ENCODE measurements at regions not wholly inside any gene's neighbourhood (a gene's known extent, or its start where the extent isn't known, plus 50 kb on each side); places are given as distances from the start of the nearest gene placed in this dataset.

- DNase-seq (ENCODE audit: low spot score) = peak; percentile 28
These were observed 117.7 kb upstream of the P2RY1 start for GRCh38 chr3:152717252-152717651.

- peak; percentile 51 for DNase-seq (ENCODE audit: low spot score)
These were observed 116.1 kb upstream of the P2RY1 start for GRCh38 chr3:152718810-152719209.

- DNase-seq (ENCODE audit: low spot score) = peak; percentile 78
These were observed 115.7 kb upstream of the P2RY1 start for GRCh38 chr3:152719264-152719663.

- no peak for DNase-seq (ENCODE audit: low spot score)
These were observed 113.8 kb upstream of the P2RY1 start for GRCh38 chr3:152720951-152721718.

- DNase-seq (ENCODE audit: low spot score) = no peak
These were observed 110.7 kb upstream of the P2RY1 start for GRCh38 chr3:152724270-152724669.

- DNase-seq (ENCODE audit: low spot score) = peak; percentile 35
These were observed 106.5 kb upstream of the P2RY1 start for GRCh38 chr3:152728231-152728980.

GRCh38 chr3:152729906-152730305, 105.0 kb upstream of the P2RY1 start:
- no peak for DNase-seq (ENCODE audit: low spot score)

- DNase-seq (ENCODE audit: low spot score) = no peak
These were observed 103.4 kb upstream of the P2RY1 start for GRCh38 chr3:152731511-152731910.

- no peak for DNase-seq (ENCODE audit: low spot score)
These were observed 101.3 kb upstream of the P2RY1 start for GRCh38 chr3:152733584-152734119.

- peak; percentile 94 for DNase-seq (ENCODE audit: low spot score)
These were observed 97.7 kb upstream of the P2RY1 start for GRCh38 chr3:152737021-152737908.

GRCh38 chr3:152738656-152739055, 96.3 kb upstream of the P2RY1 start:
- DNase-seq (ENCODE audit: low spot score) = peak; percentile 44

GRCh38 chr3:152742368-152743347, 92.3 kb upstream of the P2RY1 start:
- DNase-seq (ENCODE audit: low spot score) = no peak

GRCh38 chr3:152745646-152746045, 89.3 kb upstream of the P2RY1 start:
- DNase-seq (ENCODE audit: low spot score) = no peak

- DNase-seq (ENCODE audit: low spot score) = no peak
These were observed 80.6 kb upstream of the P2RY1 start for GRCh38 chr3:152754303-152754702.

GRCh38 chr3:152756807-152757206, 78.1 kb upstream of the P2RY1 start:
- DNase-seq (ENCODE audit: low spot score) = no peak

- DNase-seq (ENCODE audit: low spot score) = no peak
These were observed 74.8 kb upstream of the P2RY1 start for GRCh38 chr3:152760024-152760563.

- no peak for DNase-seq (ENCODE audit: low spot score)
These were observed 74.3 kb upstream of the P2RY1 start for GRCh38 chr3:152760591-152760990.

- no peak for DNase-seq (ENCODE audit: low spot score)
These were observed 66.5 kb upstream of the P2RY1 start for GRCh38 chr3:152768478-152768877.

- DNase-seq (ENCODE audit: low spot score) = no peak
These were observed 65.4 kb upstream of the P2RY1 start for GRCh38 chr3:152769523-152769922.

- no peak for DNase-seq (ENCODE audit: low spot score)
These were observed 64.6 kb upstream of the P2RY1 start for GRCh38 chr3:152770296-152770695.

Data from H4 (cell line).